AG10803 (cell line): ENCODE measurements at regions not wholly inside any gene's neighbourhood (a gene's known extent, or its start where the extent isn't known, plus 50 kb on each side); places are given as distances from the start of the nearest gene placed in this dataset.

Source experiments
- DNase-seq: peaks from one replicate; pipeline ENCODE4 v3.0.0; 2010; ENCODE audit warnings: low read depth
- H3K4me3 ChIP-seq: 2 replicates; pipeline ENCODE4 v1.5.1; 2011; ENCODE audit warnings: mild to moderate bottlenecking, low read length, control low read depth
- TF ChIP-seq, protein P1 (sequence below): conservative IDR thresholded peaks from 2 replicates; pipeline ENCODE4 v1.5.1; 2011; ENCODE audit warnings: mild to moderate bottlenecking, low read length, control low read depth, inconsistent platforms

DNA sequence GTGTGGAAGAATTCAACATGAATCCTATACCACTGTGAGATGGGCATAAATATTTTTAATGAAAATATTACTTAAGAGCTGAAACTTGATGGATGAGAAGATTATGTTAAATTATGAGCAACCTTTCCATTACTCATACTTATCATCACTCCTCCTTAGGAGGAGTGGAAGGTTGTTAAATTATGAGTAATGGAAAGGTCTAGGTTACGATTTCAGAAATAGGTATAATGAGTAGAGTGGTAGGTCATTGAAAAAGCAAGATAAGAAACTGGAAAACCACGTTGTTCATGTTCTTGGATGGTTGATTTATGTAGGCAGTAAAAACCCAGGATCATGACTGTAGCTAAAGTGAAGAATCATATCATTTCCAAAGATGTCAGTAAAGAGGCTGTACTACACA lies 973.2 kb upstream of the RAG2 start:
- TF ChIP-seq, protein P1, sequence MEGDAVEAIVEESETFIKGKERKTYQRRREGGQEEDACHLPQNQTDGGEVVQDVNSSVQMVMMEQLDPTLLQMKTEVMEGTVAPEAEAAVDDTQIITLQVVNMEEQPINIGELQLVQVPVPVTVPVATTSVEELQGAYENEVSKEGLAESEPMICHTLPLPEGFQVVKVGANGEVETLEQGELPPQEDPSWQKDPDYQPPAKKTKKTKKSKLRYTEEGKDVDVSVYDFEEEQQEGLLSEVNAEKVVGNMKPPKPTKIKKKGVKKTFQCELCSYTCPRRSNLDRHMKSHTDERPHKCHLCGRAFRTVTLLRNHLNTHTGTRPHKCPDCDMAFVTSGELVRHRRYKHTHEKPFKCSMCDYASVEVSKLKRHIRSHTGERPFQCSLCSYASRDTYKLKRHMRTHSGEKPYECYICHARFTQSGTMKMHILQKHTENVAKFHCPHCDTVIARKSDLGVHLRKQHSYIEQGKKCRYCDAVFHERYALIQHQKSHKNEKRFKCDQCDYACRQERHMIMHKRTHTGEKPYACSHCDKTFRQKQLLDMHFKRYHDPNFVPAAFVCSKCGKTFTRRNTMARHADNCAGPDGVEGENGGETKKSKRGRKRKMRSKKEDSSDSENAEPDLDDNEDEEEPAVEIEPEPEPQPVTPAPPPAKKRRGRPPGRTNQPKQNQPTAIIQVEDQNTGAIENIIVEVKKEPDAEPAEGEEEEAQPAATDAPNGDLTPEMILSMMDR = no peak
- H3K4me3 ChIP-seq = no peak overlapping the region
- DNase-seq = no peak

- TF ChIP-seq, protein P1 = no peak
Observed at GRCh38 chr11:37560991-37561390, 963.0 kb upstream of the RAG2 start.

GRCh38 chr11:37560346-37560745 lies 962.3 kb upstream of the RAG2 start:
- TF ChIP-seq, protein P1 = no peak
- no peak for DNase-seq
- no peak overlapping the region for H3K4me3 ChIP-seq

More at GRCh38 chr11:37560991-37561390, 963.0 kb upstream of the RAG2 start:
- DNase-seq = no peak
- no peak overlapping the region for H3K4me3 ChIP-seq

DNA sequence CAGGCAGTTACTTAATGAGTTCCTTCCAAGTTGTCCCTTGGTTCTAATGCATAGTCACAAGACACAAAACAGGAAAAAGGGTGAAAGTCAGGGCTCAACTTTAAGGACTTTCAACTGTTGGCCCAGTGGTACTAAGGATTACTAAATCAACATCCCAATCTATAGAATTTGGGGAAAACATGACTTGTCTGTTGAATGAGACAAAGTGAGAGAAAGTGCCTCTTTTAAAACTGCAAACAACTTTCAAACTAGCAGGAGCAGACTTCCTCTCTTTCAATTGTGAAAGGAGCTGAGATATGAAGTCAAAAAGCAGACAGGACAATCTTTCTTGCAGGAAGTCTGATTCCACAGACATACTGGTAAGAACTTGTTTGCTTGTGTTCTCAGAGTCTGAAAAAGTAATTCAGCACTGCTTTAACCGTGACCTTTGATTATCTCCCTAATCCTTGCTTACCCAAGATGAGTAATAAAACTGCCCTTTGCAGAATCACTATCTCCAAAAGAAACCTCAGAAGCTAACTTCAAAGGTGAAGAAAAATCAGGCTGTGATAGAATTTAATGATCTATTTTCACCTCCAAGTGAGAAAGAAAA lies 960.7 kb upstream of the RAG2 start:
- no peak for DNase-seq
- TF ChIP-seq, protein P1 = no peak
- no peak overlapping the region for H3K4me3 ChIP-seq

DNA sequence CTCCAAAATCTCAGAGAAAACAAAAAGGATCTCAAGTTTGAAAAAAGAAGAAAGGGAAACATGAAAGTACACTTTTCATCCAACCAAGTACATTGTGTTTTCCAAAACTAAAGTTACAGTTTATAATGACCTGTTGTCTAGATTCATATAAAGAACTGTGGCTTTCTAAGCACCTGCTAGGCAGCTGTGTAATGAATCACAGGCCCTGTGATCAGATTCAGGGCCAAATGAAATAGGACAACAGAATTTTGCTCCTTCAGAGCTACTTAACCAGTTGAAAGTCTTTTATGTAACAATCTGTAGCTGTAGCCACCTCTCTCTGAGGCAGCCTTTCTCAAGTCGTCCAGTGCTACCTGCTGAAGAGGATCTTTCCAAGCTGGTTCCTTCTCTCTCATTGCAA lies 960.0 kb upstream of the RAG2 start:
- no peak overlapping the region for H3K4me3 ChIP-seq
- TF ChIP-seq, protein P1 = no peak
- no peak for DNase-seq

DNA sequence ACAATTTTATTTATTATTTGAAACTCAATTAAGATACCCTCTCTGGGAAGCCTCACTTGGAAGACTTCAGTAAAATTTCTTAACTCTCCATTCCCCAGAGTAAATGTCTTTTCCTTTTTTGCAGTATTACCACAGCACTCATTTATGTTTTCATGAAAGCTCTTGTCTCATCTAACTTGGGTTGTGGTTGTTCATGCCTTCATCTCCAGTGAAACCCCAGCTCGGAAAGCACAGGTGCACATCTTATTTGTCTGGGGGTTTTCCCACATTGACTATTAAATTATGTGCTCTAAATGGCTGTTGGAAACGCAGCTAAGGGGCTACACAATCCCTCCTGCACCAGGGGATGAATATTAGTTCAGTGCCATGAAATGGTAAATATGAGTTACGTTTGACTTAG lies 954.2 kb upstream of the RAG2 start:
- TF ChIP-seq, protein P1 = no peak
- DNase-seq = no peak
- no peak overlapping the region for H3K4me3 ChIP-seq

DNA sequence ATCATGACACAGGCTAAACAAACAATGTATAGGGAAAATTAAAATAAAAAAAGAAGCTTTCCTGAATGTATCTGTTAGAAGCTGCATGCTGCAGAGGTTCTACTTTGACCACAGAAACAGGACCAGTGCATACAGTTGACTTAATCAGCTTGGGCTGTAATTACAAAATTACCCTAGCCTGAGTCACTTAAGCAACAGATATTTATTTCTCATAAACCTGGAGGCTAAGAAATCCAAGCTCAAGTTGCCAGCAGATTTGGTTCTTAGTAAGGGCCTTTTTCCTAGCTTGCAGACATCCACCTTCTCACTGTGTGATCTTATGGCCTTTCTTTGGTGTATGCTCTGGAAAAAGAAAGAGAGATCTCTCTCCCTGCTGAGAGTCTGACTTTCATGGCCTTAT lies 946.5 kb upstream of the RAG2 start:
- DNase-seq = no peak
- TF ChIP-seq, protein P1 = no peak

More for the DNA sequence above, 946.5 kb upstream of the RAG2 start:
- no peak overlapping the region for H3K4me3 ChIP-seq
